GM12878 (cell line): ENCODE measurements at regions not wholly inside any gene's neighbourhood (a gene's known extent, or its start where the extent isn't known, plus 50 kb on each side); places are given as distances from the start of the nearest gene placed in this dataset.

Experiments
- ATAC-seq: fragments of 200-7000 bp; cut with Tn5 transposase; 3 replicates; pipeline ENCODE4 v1.9.1; 2020; ENCODE audit warnings: mild to moderate bottlenecking, moderate library complexity
- BruUV-seq: library from RNA; stranded (reverse); fragments of 400-500 nt; replicated peaks from 2 replicates; lab custom pipeline; 2021; lab: Mats Ljungman, UMichigan
- CTCF ChIA-PET: fragments of 300-600 bp; sonication (Branson Sonifier 250); formaldehyde crosslinking; extraction: SDS; loops from one replicate; lab custom pipeline; 2021; ENCODE audit warnings: inconsistent platforms; lab: Yijun Ruan, JAX
- POLR2A ChIA-PET: fragments of 350-600 bp; formaldehyde crosslinking; extraction: SDS; loops from one replicate; lab custom pipeline; 2021; ENCODE audit warnings: inconsistent platforms; lab: Charles Lee
- RAD21 ChIA-PET: fragments of 300-600 bp; sonication (Branson Sonifier 250); formaldehyde crosslinking; loops from one replicate; lab custom pipeline; 2023; ENCODE audit warnings: antibody characterized with exemption; ENCODE audit not compliant: unreplicated experiment; lab: Charles Lee
- SMC1A ChIA-PET: fragments of 300-600 bp; sonication (Branson Sonifier 250); formaldehyde crosslinking; loops from one replicate; lab custom pipeline; 2023; ENCODE audit not compliant: unreplicated experiment, uncharacterized antibody; lab: Charles Lee
- DNase-seq: peaks from one replicate; pipeline ENCODE4 v3.0.0-alpha.2; 2011; ENCODE audit warnings: low read depth, low spot score
- FAIRE-seq: peaks from 3 replicates; lab custom pipeline; 2011; peaks lifted over from hg19 to GRCh38; lab: Jason Lieb, UNC
- H2AFZ ChIP-seq: 2 replicates; pipeline ENCODE4 v1.6.0; 2011; ENCODE audit warnings: low read depth, low read length, control low read depth; ENCODE audit not compliant: control insufficient read depth
- H3K27ac ChIP-seq: 2 replicates; pipeline ENCODE4 v1.5.1; 2011; ENCODE audit warnings: control low read depth; ENCODE audit not compliant: control insufficient read depth, insufficient read depth
- H3K27me3 ChIP-seq, 2 experiments: replicated peaks in 1 of 2; 2 replicates each; pipeline versions ENCODE4 v1.6.0 to v1.6.1; 2011; ENCODE audit warnings: low read length in 1 of 2; ENCODE audit not compliant: control insufficient read depth in 2 of 2, insufficient read depth in 2 of 2
- H3K36me3 ChIP-seq, 2 experiments: 2 replicates each; pipeline ENCODE4 v1.5.1; 2011; ENCODE audit warnings: low read length in 1 of 2; ENCODE audit not compliant: control insufficient read depth in 2 of 2, insufficient read depth in 2 of 2
- H3K4me1 ChIP-seq: 2 replicates; pipeline ENCODE4 v1.6.1; 2011; ENCODE audit warnings: mild to moderate bottlenecking, low read length, moderate library complexity, mixed read lengths; ENCODE audit not compliant: control insufficient read depth, insufficient read depth
- H3K4me2 ChIP-seq: 2 replicates; pipeline ENCODE4 v1.6.0; 2011; ENCODE audit warnings: control low read depth; ENCODE audit not compliant: control insufficient read depth, insufficient read depth
- H3K4me3 ChIP-seq: fragments of 200-600 bp; sonication (generic); 2 replicates; pipeline ENCODE4 v1.5.1; 2016
- H3K79me2 ChIP-seq: 2 replicates; pipeline ENCODE4 v1.6.0; 2011; ENCODE audit warnings: low read length; ENCODE audit not compliant: control insufficient read depth, insufficient read depth
- H3K9ac ChIP-seq: 2 replicates; pipeline ENCODE4 v1.8.0; 2011; ENCODE audit warnings: low read length, control low read depth, mixed read lengths; ENCODE audit not compliant: control insufficient read depth, insufficient read depth
- H3K9me3 ChIP-seq: replicated peaks from 3 replicates; pipeline ENCODE4 v1.5.1; 2011; ENCODE audit warnings: mild to moderate bottlenecking, low read length; ENCODE audit not compliant: control insufficient read depth, insufficient read depth
- H4K20me1 ChIP-seq: 2 replicates; pipeline ENCODE4 v1.6.0; 2011; ENCODE audit not compliant: control insufficient read depth, insufficient read depth
- BHLHE40 ChIP-seq, 2 experiments: fragments of 450-650 bp in 1 of 2; IDR thresholded peaks; 2 replicates each; pipeline ENCODE4 v1.6.1; 2011 to 2017; ENCODE audit warnings: low read depth in 2 of 2, borderline replicate concordance in 1 of 2, improper control_type of control experiment in 1 of 2, low read length in 1 of 2, mild to moderate bottlenecking in 1 of 2
- CREM ChIP-seq: IDR thresholded peaks from 2 replicates; pipeline ENCODE4 v1.6.1; 2014; ENCODE audit warnings: antibody characterized with exemption, low read depth
- HDGF ChIP-seq: fragments of 450-650 bp; IDR thresholded peaks from 2 replicates; pipeline ENCODE4 v1.6.1; 2016; ENCODE audit warnings: antibody characterized with exemption
- MXI1 ChIP-seq: fragments of 150-350 bp; IDR thresholded peaks from 2 replicates; pipeline ENCODE4 v1.6.1; 2011; ENCODE audit warnings: low read depth, mild to moderate bottlenecking, inconsistent platforms, low read length, improper control_type of control experiment
- POLR2A ChIP-seq: IDR thresholded peaks from 2 replicates; pipeline ENCODE4 v1.6.1; 2011; ENCODE audit warnings: low read depth, mild to moderate bottlenecking, low read length
- POU2F2 ChIP-seq: IDR thresholded peaks from 3 replicates; pipeline ENCODE4 v1.6.1; 2011; ENCODE audit warnings: low read depth, mild to moderate bottlenecking, low read length, borderline replicate concordance
- SPI1 ChIP-seq: IDR thresholded peaks from 2 replicates; pipeline ENCODE4 v1.6.1; 2011; ENCODE audit warnings: low read depth, mild to moderate bottlenecking, low read length, moderate library complexity, borderline replicate concordance; ENCODE audit not compliant: insufficient read depth
- WGBS: methylation state at CpG from one replicate; pipeline ENCODE4 v1.1.6; 2016; ENCODE audit warnings: low lambda C conversion rate; ENCODE audit not compliant: insufficient replicate concordance, insufficient coverage; ENCODE audit errors: missing lambda C conversion rate; 5-methylcytosine and 5-hydroxymethylcytosine counted together
- in situ Hi-C: fragments of 300-500 bp; cut with MboI; formaldehyde crosslinking; loops from 9 replicates; pipeline ENCODE4 v1.14.3; 2018; ENCODE audit warnings: mixed read lengths
- intact Hi-C: fragments of 100-400 bp; cut with micrococcal nuclease; formaldehyde crosslinking; loops from one replicate; pipeline ENCODE4 v1.14.2; 2022; ENCODE audit not compliant: unreplicated experiment

- TF ChIP-seq BHLHE40 (IDR thresholded peaks at IDR 0.05; ENCODE audit: borderline replicate concordance in 1 of 2, low read depth in 2 of 2, low read length in 1 of 2) (no peak), POU2F2 (no peak), MXI1 (no peak)
These were observed 549.1 kb downstream of the XPNPEP1 start (continued) for GRCh38 chr10:109374215-109374614.

GRCh38 chr10:109359316-109359715, 564.0 kb downstream of the XPNPEP1 start:
- ChIA-PET RAD21 (no interaction called here), SMC1A (interaction anchor here (0.6 kb wide), 1 partner anchor 387 kb away, joined by 3 read pairs; no protein-coding TSS in a partner anchor)
- Histone ChIP-seq H3K27me3 (no peaks in the 10 kb centered on the region), H3K9me3 (no peaks in the 10 kb centered on the region), H3K4me2 (no peak overlapping the region), H3K27ac (no peak overlapping the region), H4K20me1 (no peaks in the 10 kb centered on the region), H3K9ac (no peak overlapping the region)
- no peak for FAIRE-seq
- in situ Hi-C loops, result no loop called here
- TF ChIP-seq POLR2A (no peak), SPI1 (no peak), HDGF (no peak)
- TF ChIP-seq, all 136 proteins: peak for 0
- Histone ChIP-seq H3K79me2 (no peaks in the 10 kb centered on the region), H2AFZ (no peak overlapping the region), H3K36me3 (no peaks in the 10 kb centered on the region), H3K4me3 (no peak overlapping the region), H3K4me1 (no peaks in the 10 kb centered on the region)
- ChIA-PET CTCF (no interaction called here), POLR2A (no interaction called here)
- intact Hi-C loops, result no loop called here
- DNase-seq, result no peak
- WGBS, result 6% methylated on average over 4 of the region's 4 CpGs
- ATAC-seq, result no peak
- no TSS peak for BruUV-seq

GRCh38 chr10:109358325-109358724, 565.0 kb downstream of the XPNPEP1 start:
- H3K9me3 ChIP-seq, result no peaks in the 10 kb centered on the region
- no peak overlapping the region for H3K4me2 ChIP-seq
- POLR2A ChIA-PET, result no interaction called here
- CTCF ChIA-PET, result no interaction called here
- no peaks in the 10 kb centered on the region for H3K4me1 ChIP-seq
- no peaks in the 10 kb centered on the region for H4K20me1 ChIP-seq
- intact Hi-C loops, result no loop called here
- in situ Hi-C loops, result no loop called here
- no peaks in the 10 kb centered on the region for H3K27me3 ChIP-seq
- DNase-seq (no peak), ATAC-seq (no peak), FAIRE-seq (no peak)
- no TSS peak for BruUV-seq
- 0% methylated on average over 1 of the region's 1 CpG for whole genome bisulfite sequencing
- no peak overlapping the region for H3K4me3 ChIP-seq
- no peak for TF ChIP-seq CREM
- SMC1A ChIA-PET, result no interaction called here
- no peak overlapping the region for H3K27ac ChIP-seq
- H2AFZ ChIP-seq, result no peak overlapping the region
- no peak overlapping the region for H3K9ac ChIP-seq
- RAD21 ChIA-PET, result no interaction called here
- no peaks in the 10 kb centered on the region for H3K79me2 ChIP-seq
- no peaks in the 10 kb centered on the region for H3K36me3 ChIP-seq
